Liver (tissue), 8 donors: ENCODE measurements at regions not wholly inside any gene's neighbourhood (a gene's known extent, or its start where the extent isn't known, plus 50 kb on each side); places are given as distances from the start of the nearest gene placed in this dataset.

ENCODE experiments used
- DNase-seq: peaks from one replicate; pipeline ENCODE4 v3.0.0-alpha.2; 2017; ENCODE audit warnings: low spot score
- H3K27ac ChIP-seq, 2 donors: one replicate each; pipeline ENCODE4 v1.7.0; 2013; ENCODE audit warnings: inconsistent platforms in 2 of 2, low read length in 2 of 2, control low read depth in 1 of 2, low read depth in 1 of 2, mild to moderate bottlenecking in 1 of 2
- H3K27me3 ChIP-seq, 4 donors: one replicate each; pipeline versions ENCODE4 v1.6.1 to v1.7.0; 2013; ENCODE audit warnings: low read length in 3 of 4, inconsistent platforms in 1 of 4, mild to moderate bottlenecking in 1 of 4, moderate library complexity in 1 of 4; ENCODE audit not compliant: control insufficient read depth in 4 of 4, insufficient read depth in 4 of 4
- H3K36me3 ChIP-seq, 4 donors: one replicate each; pipeline versions ENCODE4 v1.6.1 to v1.7.0; 2013; ENCODE audit warnings: low read length in 3 of 4, mild to moderate bottlenecking in 3 of 4, low read depth in 1 of 4, moderate library complexity in 1 of 4; ENCODE audit not compliant: control insufficient read depth in 4 of 4, insufficient read depth in 3 of 4
- H3K4me1 ChIP-seq, 4 donors: one replicate each; pipeline versions ENCODE4 v1.6.1 to v1.7.0; 2013; ENCODE audit warnings: low read length in 3 of 4, mild to moderate bottlenecking in 3 of 4, moderate library complexity in 1 of 4; ENCODE audit not compliant: control insufficient read depth in 4 of 4, insufficient read depth in 4 of 4
- H3K4me3 ChIP-seq, 3 donors: one replicate each; pipeline versions ENCODE4 v1.6.1 to v1.7.0; 2013; ENCODE audit warnings: low read length in 3 of 3, control low read depth in 1 of 3, low read depth in 1 of 3, mild to moderate bottlenecking in 1 of 3
- H3K9ac ChIP-seq, 2 donors: one replicate each; pipeline ENCODE4 v1.7.0; 2013; ENCODE audit warnings: low read length in 2 of 2, mild to moderate bottlenecking in 2 of 2, moderate library complexity in 2 of 2, control low read depth in 1 of 2, low read depth in 1 of 2
- H3K9me3 ChIP-seq, 4 donors: one replicate each; pipeline versions ENCODE4 v1.6.1 to v1.7.0; 2013; ENCODE audit warnings: low read length in 3 of 4; ENCODE audit not compliant: control insufficient read depth in 4 of 4
- EGR1 ChIP-seq, 2 donors: IDR thresholded peaks; 2 replicates each; pipeline ENCODE4 v1.6.1; 2016 to 2018; ENCODE audit warnings: antibody characterized with exemption in 2 of 2, low read depth in 2 of 2
- FOXA1 ChIP-seq: IDR thresholded peaks from 2 replicates; pipeline ENCODE4 v1.6.1; 2016; ENCODE audit warnings: antibody characterized with exemption
- FOXA2 ChIP-seq: IDR thresholded peaks from 2 replicates; pipeline ENCODE4 v1.6.1; 2016; ENCODE audit warnings: antibody characterized with exemption
- GABPA ChIP-seq, 2 donors: IDR thresholded peaks in 1 of 2; conservative IDR thresholded peaks in 1 of 2; 2 replicates each; pipeline ENCODE4 v1.6.1; 2016; ENCODE audit warnings: antibody characterized with exemption in 2 of 2, mild to moderate bottlenecking in 1 of 2, moderate library complexity in 1 of 2
- HNF4A ChIP-seq, 2 donors: conservative IDR thresholded peaks; 2 replicates each; pipeline ENCODE4 v1.6.1; 2016; ENCODE audit warnings: antibody characterized with exemption in 2 of 2, mild to moderate bottlenecking in 2 of 2
- HNF4G ChIP-seq: IDR thresholded peaks from 2 replicates; pipeline ENCODE4 v1.6.1; 2016; ENCODE audit warnings: antibody characterized with exemption
- NR2F2 ChIP-seq: IDR thresholded peaks from 2 replicates; pipeline ENCODE4 v1.6.1; 2016; ENCODE audit warnings: antibody characterized with exemption
- RAD21 ChIP-seq, 2 donors: IDR thresholded peaks; 2 replicates each; pipeline ENCODE4 v1.6.1; 2016; ENCODE audit warnings: antibody characterized with exemption in 2 of 2, mild to moderate bottlenecking in 2 of 2
- SP1 ChIP-seq: IDR thresholded peaks from 2 replicates; pipeline ENCODE4 v1.6.1; 2018; ENCODE audit warnings: antibody characterized with exemption, mild to moderate bottlenecking
- TAF1 ChIP-seq: conservative IDR thresholded peaks from 2 replicates; pipeline ENCODE4 v1.6.1; 2016; ENCODE audit warnings: antibody characterized with exemption, mild to moderate bottlenecking
- YY1 ChIP-seq: IDR thresholded peaks from 2 replicates; pipeline ENCODE4 v1.6.1; 2016; ENCODE audit warnings: antibody characterized with exemption, mild to moderate bottlenecking
- WGBS: extraction: QIAGEN DNeasy Blood & Tissue Kit; methylation state at CpG from one replicate; pipeline ENCODE4 v1.1.7; 2013; 5-methylcytosine and 5-hydroxymethylcytosine counted together
- TF ChIP-seq, protein P1 (sequence below): IDR thresholded peaks from 2 replicates; pipeline ENCODE4 v1.6.1; 2016; ENCODE audit warnings: antibody characterized with exemption
- TF ChIP-seq, protein P2 (sequence below): IDR thresholded peaks from 2 replicates; pipeline ENCODE4 v1.6.1; 2016; ENCODE audit warnings: antibody characterized with exemption
- TF ChIP-seq, protein P3 (sequence below): fragments of 150-350 bp; IDR thresholded peaks from 2 replicates; pipeline ENCODE4 v1.5.1; 2017; ENCODE audit warnings: improper control_type of control experiment, low read depth, low read length; ENCODE audit not compliant: missing input control
- TF ChIP-seq, protein P4 (sequence below): IDR thresholded peaks from 2 replicates; pipeline ENCODE4 v1.6.1; 2016; ENCODE audit warnings: antibody characterized with exemption, mild to moderate bottlenecking
- donor health status: healthy.
- donor health status: healthy.
- donor health status: healthy.
- donor health status: healthy.
- donor health status: healthy.

DNA sequence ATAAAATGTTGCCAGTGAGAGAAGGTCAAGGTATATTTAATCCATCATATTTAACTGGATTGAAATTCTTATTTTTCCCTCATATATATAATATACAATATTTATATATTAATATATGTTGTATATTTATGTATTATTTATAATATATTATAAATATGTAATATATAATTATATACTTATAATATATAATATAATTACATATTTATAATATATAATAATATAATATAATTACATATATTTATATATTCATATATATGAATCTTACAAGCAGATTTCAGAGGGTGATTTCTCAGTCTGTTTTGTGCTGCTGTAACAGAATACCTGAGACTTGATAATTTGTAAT, 52.7 kb upstream of the TLE3 start:
- Histone ChIP-seq H3K27ac (no peak overlapping the region), H3K4me3 (no peak overlapping the region), H3K9ac (no peak overlapping the region), H3K36me3 (no peaks in the 10 kb centered on the region), H3K9me3 (no peaks in the 10 kb centered on the region), H3K4me1 (peaks cover under 1 to 11% (median 3%) of the 10 kb centered on the region in 4 donors), H3K27me3 (no peaks in the 10 kb centered on the region)
- TF ChIP-seq GABPA (IDR thresholded peaks at IDR 0.05 in 1 of 2, conservative IDR thresholded peaks at IDR 0.05 in 1 of 2) = no peak
- TF ChIP-seq HNF4A (conservative IDR thresholded peaks at IDR 0.05) = no peak
- TF ChIP-seq NR2F2 = no peak
- TF ChIP-seq, protein P1, sequence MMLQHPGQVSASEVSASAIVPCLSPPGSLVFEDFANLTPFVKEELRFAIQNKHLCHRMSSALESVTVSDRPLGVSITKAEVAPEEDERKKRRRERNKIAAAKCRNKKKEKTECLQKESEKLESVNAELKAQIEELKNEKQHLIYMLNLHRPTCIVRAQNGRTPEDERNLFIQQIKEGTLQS = no peak
- TF ChIP-seq FOXA1 = no peak
- no peak for TF ChIP-seq HNF4G
- TF ChIP-seq, protein P2, sequence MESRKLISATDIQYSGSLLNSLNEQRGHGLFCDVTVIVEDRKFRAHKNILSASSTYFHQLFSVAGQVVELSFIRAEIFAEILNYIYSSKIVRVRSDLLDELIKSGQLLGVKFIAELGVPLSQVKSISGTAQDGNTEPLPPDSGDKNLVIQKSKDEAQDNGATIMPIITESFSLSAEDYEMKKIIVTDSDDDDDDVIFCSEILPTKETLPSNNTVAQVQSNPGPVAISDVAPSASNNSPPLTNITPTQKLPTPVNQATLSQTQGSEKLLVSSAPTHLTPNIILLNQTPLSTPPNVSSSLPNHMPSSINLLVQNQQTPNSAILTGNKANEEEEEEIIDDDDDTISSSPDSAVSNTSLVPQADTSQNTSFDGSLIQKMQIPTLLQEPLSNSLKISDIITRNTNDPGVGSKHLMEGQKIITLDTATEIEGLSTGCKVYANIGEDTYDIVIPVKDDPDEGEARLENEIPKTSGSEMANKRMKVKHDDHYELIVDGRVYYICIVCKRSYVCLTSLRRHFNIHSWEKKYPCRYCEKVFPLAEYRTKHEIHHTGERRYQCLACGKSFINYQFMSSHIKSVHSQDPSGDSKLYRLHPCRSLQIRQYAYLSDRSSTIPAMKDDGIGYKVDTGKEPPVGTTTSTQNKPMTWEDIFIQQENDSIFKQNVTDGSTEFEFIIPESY = no peak
- TF ChIP-seq EGR1 (IDR thresholded peaks at IDR 0.05; ENCODE audit: low read depth in 2 of 2) = no peak
- TF ChIP-seq RAD21 (IDR thresholded peaks at IDR 0.05) = no peak
- TF ChIP-seq FOXA2 = no peak
- TF ChIP-seq, protein P3, sequence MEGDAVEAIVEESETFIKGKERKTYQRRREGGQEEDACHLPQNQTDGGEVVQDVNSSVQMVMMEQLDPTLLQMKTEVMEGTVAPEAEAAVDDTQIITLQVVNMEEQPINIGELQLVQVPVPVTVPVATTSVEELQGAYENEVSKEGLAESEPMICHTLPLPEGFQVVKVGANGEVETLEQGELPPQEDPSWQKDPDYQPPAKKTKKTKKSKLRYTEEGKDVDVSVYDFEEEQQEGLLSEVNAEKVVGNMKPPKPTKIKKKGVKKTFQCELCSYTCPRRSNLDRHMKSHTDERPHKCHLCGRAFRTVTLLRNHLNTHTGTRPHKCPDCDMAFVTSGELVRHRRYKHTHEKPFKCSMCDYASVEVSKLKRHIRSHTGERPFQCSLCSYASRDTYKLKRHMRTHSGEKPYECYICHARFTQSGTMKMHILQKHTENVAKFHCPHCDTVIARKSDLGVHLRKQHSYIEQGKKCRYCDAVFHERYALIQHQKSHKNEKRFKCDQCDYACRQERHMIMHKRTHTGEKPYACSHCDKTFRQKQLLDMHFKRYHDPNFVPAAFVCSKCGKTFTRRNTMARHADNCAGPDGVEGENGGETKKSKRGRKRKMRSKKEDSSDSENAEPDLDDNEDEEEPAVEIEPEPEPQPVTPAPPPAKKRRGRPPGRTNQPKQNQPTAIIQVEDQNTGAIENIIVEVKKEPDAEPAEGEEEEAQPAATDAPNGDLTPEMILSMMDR = no peak
- TF ChIP-seq TAF1 = no peak
- TF ChIP-seq, protein P4, sequence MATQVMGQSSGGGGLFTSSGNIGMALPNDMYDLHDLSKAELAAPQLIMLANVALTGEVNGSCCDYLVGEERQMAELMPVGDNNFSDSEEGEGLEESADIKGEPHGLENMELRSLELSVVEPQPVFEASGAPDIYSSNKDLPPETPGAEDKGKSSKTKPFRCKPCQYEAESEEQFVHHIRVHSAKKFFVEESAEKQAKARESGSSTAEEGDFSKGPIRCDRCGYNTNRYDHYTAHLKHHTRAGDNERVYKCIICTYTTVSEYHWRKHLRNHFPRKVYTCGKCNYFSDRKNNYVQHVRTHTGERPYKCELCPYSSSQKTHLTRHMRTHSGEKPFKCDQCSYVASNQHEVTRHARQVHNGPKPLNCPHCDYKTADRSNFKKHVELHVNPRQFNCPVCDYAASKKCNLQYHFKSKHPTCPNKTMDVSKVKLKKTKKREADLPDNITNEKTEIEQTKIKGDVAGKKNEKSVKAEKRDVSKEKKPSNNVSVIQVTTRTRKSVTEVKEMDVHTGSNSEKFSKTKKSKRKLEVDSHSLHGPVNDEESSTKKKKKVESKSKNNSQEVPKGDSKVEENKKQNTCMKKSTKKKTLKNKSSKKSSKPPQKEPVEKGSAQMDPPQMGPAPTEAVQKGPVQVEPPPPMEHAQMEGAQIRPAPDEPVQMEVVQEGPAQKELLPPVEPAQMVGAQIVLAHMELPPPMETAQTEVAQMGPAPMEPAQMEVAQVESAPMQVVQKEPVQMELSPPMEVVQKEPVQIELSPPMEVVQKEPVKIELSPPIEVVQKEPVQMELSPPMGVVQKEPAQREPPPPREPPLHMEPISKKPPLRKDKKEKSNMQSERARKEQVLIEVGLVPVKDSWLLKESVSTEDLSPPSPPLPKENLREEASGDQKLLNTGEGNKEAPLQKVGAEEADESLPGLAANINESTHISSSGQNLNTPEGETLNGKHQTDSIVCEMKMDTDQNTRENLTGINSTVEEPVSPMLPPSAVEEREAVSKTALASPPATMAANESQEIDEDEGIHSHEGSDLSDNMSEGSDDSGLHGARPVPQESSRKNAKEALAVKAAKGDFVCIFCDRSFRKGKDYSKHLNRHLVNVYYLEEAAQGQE = no peak
- TF ChIP-seq SP1 = no peak
- no peak for TF ChIP-seq YY1
- DNase-seq = no peak

DNA sequence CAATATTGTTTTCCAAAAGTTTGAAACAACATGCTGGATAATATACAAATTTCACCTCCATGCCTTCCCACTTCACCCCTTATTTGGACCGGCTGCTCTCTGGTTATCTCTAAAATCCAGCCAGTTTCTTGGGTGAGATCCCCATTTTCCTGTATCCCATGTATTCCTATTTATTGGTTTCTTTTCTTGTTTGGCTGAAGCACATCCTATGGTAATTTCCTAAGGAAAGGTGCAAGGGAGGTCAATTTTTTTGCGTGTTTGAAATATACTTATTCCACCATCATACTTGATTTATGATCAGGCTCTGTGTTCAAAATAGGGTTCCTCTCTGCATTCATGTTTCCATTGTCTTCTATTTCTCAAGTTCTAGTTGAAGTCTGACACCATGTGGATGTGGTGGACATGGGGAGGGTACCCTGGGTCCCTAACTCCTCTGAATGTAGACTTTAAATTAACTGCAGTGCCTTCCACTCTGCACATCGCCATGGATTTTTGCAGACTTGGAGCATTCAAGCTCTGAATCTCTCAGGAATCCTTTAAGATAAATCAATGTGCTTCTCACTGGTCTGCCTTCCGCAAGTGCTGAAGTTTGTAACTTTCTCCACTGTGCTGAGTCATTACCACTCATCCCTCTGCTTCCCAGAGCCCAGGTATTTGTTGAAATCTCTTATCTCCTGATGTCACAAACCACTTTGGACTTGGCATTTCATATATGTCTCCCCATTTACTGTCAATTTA, 52.1 kb upstream of the TLE3 start:
- Histone ChIP-seq H3K9ac (no peak overlapping the region), H3K4me1 (peaks cover 0 to 11% (median 2%) of the 10 kb centered on the region in 4 donors), H3K9me3 (no peaks in the 10 kb centered on the region), H3K27me3 (no peaks in the 10 kb centered on the region), H3K36me3 (no peaks in the 10 kb centered on the region), H3K4me3 (no peak overlapping the region), H3K27ac (no peak overlapping the region)
- TF ChIP-seq HNF4G (no peak), HNF4A (conservative IDR thresholded peaks at IDR 0.05) (peak in 1 of 2 donors; percentile 3), YY1 (no peak)
- TF ChIP-seq, protein P3 = no peak
- DNase-seq = no peak
- 90% methylated on average over 4 of the region's 4 CpGs for WGBS
